Pulmonary artery endothelial cell (primary cell): ENCODE measurements at regions not wholly inside any gene's neighbourhood (a gene's known extent, or its start where the extent isn't known, plus 50 kb on each side); places are given as distances from the start of the nearest gene placed in this dataset.
"Not testable (repeated sequence)": the region's sequence is repeated elsewhere in the genome, so short reads cannot be mapped to it uniquely, and the experiment has no call there.

Source experiments
- DNase-seq: peaks from one replicate; pipeline ENCODE4 v3.0.0-alpha.2; 2011; ENCODE audit warnings: low read depth, low spot score

- no peak for DNase-seq
Observed at GRCh38 chr3:30435861-30436331, 170.5 kb upstream of the TGFBR2 start.

DNA sequence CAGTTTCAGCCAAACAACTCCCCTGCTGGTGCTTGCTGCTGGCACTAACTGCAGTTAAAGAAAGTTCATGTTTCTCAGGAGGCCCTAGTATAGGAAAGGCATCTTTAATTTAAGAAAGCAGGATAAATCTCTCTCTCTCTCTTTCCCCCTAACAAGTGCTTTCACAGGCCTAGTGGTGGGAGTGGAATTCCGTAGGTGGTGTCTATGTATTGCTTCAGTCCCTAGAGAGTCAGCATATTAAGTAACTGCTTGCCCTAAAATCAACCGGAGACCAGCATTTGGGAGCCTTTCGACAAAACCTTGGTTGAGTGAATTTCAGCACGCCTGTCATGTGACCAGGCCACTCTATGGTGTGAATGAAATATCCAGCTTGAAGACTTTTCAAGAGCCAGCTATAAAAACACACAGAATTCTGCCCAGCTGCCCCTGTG lies 169.2 kb upstream of the TGFBR2 start:
- no peak for DNase-seq

GRCh38 chr3:30438126-30438525 lies 168.3 kb upstream of the TGFBR2 start:
- DNase-seq: no peak

DNA sequence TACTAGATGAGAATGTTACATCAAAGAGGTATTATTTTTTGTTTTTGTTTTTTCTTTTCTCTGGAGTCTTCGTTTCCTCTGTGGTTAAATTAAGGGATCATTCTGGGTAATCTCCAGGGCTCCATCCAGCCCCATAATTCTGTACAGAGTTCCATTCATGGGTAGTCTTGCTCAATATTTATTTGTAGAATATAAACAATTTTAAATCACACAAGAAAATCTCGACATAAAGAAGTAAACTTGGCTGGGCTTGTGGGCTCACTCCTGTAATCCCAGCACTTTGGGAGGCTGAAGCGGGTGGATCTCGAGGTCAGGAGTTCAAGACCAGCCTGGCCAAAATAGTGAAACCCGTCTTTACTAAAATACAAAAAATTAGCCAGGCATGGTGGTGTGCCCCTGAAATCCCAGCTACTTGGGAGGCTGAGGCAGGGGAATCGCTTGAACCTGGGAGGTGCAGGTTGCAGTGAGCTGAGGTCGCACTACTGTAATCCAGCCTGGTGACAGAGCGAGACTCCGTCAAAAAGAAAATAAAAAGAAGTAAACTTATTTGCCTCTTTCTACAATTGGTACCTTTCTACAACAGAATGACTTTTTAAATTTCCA lies 166.8 kb upstream of the TGFBR2 start:
- DNase-seq: no peak

DNA sequence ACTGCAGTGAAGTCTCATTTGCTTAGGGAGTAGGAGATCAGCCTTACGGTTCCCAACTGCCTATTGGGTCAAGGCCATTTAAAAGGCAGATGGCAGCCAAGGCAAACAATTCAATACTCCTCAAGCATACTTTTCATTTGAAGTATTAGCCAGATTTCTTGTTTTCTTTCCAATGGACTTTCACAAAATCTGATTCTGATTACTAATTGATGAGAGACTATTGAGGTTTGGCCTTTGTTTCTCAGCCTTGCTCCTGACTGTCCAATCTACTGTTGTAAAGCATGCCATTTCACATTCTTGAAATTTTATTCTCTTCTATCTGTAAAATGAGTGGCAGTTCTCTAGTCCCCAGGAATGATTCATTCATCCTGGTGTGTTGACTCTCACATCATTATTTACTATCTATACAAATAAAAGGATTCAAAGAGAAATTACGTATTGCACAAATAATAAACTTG lies 166.2 kb upstream of the TGFBR2 start:
- no peak for DNase-seq

- no peak for DNase-seq
Observed at GRCh38 chr3:30440880-30441279, 165.5 kb upstream of the TGFBR2 start.

- no peak for DNase-seq
Observed at GRCh38 chr3:30443756-30444673, 162.4 kb upstream of the TGFBR2 start.

GRCh38 chr3:30448450-30449289 lies 157.7 kb upstream of the TGFBR2 start:
- DNase-seq: no peak

- no peak for DNase-seq
Observed at GRCh38 chr3:30449290-30449632, 157.1 kb upstream of the TGFBR2 start.

- no peak for DNase-seq
Observed at GRCh38 chr3:30452446-30452845, 154.0 kb upstream of the TGFBR2 start.

- DNase-seq: no peak
Observed at GRCh38 chr3:30453360-30454039, 152.9 kb upstream of the TGFBR2 start.

DNA sequence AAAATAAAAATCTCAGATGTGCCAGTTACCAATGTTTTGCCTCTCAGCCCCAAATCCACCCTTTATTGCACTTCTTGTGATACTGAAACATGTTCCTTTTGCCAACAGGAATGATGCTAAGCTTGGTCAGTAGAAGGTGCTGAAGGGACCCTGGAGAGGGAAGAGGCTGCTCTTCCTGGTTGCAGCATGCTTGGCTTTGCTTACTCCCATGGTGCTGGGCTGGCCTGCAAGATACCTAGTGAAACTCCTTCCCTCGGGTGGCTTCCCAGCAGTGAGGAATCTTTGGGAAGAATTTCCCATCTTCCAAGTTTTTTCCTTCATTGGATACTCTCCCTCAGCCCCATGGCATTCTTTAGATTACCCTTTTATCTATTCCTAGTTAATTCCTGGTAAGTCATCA lies 151.8 kb upstream of the TGFBR2 start:
- DNase-seq: no peak

DNA sequence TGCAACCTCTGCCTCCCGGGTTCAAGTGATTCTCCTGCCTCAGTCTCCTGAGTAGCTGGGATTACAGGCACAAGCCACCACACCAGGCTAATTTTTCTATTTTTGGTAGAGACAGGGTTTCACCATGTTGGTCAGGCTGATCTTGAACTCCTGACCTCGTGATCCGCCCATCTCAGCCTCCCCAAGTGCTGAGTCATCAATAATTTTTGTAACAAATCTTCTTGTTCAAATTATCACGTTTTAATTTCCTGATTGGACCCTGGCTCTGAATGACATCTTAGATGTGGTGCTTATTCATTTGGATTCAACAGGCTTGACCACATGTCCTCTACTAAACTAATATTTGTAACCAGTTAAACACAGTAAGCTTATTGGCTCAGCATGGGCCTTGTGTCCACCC lies 151.3 kb upstream of the TGFBR2 start:
- DNase-seq: not testable (repeated sequence)

- no peak for DNase-seq
Observed at GRCh38 chr3:30455840-30456239, 150.6 kb upstream of the TGFBR2 start.

DNA sequence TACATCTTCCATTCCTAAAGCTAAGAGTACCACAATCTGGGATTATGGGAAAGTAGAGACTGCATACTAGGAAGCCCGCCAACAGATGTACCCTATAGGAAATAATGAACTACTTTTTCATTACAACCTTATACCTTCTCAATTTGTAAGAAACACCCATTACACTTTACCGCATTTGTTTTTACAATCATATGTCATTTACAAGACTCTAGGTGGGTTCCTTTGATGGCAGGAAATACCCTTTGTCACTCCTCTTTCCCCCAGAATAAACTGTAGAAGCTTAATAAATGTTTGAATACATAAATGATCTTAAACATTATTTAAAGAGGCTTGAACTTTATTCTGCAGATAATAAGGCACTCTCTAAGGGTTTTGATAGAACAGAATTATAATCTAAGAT lies 150.1 kb upstream of the TGFBR2 start:
- DNase-seq: no peak

GRCh38 chr3:30457081-30457480 lies 149.3 kb upstream of the TGFBR2 start:
- DNase-seq: no peak

GRCh38 chr3:30457726-30458125 lies 148.7 kb upstream of the TGFBR2 start:
- no peak for DNase-seq

DNA sequence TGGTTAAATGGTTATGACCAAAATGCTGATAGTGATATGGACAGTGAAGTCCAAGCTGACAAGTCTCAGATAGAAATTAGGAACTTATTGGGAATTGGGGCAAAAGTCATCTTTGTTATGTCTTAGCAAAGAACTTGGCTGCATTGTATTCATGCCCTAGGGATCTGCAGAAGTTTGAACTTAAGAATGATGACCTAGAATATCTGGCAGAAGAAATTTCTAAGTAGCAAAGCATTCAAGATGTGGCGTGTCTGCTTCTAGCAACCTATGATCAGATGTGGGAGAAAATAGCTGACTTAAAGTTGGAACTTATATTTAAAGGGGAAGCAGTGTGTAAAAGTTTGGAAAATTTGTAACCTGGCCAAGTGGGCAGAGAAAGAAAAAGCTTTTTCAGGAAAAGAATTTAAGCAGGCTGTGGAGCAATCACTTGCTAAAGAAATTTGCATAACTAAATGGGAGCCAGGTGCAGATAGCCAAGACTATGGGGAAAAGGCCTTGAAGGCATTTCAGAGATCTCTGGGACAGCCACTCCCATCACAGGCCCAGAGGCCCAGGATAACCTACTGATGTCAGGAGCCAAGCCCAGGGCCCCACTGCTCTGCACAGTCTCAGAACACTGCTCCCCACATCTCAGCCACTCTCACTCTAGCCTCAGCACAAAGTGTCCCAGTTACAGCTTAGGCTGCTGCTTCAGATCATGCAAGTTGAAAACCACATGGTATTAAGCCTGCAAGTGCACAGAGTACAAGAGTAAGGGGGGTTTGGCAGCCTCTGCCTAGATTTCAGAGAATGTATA lies 147.8 kb upstream of the TGFBR2 start:
- DNase-seq: no peak

- no peak for DNase-seq
Observed at GRCh38 chr3:30461311-30461710, 145.1 kb upstream of the TGFBR2 start.

DNA sequence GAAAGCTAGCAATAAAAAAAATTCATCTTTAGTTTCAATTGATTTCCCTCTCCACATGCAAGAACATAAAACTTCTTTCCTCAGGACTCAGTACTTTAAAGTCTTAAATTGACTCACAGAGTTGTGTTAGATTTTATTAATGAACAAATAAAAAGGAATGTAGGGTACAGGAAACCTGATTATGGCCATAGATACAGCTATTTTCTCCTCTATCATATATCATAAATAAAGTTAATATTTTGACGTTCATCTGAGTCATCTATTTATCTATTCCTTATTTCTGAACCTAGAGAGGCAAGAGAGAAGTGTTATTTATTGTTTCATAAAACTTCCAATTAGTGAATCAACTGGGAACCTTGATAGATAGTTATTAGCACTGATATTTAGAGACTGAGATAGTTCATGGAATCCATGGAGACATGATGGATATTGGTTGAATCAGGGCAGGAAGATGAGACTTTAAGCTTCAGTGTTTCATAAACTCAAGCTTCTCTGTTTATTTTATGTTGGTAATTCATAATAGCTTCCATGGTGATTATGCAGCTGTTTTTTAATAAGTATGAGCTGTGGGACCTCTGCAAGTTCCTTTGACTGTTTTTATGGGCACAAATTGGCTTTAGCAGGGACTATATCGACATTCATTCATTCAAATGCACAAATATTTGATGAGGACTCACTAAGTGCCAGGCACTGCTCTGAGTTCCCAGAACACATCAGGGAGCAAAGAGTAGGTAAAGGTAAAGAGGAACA lies 143.5 kb upstream of the TGFBR2 start:
- no peak for DNase-seq
